ENCODE measurements at regions not wholly inside any gene's neighbourhood (a gene's known extent, or its start where the extent isn't known, plus 50 kb on each side); places are given as distances from the start of the nearest gene placed in this dataset.

DNA sequence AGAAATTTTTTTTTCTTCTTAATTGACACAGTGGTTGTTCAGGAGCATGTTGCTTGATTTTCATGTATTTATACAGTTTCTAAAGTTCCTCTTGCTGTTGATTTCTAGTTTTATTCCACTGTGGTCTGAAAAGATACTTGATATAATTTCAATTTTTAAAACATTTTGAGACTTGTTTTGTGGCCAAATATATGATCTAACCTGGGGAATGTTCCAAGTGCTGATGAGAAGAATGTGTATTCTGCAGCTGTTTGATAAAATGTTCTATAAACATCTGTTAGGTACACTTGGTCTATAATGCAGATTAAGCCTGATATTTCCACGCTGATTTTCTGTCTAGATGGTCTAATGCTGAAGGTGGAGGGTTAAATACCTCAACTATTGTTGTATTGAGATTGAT lies 151.4 kb upstream of the IFNG-AS1 start:
- TF ChIP-seq, protein P1, sequence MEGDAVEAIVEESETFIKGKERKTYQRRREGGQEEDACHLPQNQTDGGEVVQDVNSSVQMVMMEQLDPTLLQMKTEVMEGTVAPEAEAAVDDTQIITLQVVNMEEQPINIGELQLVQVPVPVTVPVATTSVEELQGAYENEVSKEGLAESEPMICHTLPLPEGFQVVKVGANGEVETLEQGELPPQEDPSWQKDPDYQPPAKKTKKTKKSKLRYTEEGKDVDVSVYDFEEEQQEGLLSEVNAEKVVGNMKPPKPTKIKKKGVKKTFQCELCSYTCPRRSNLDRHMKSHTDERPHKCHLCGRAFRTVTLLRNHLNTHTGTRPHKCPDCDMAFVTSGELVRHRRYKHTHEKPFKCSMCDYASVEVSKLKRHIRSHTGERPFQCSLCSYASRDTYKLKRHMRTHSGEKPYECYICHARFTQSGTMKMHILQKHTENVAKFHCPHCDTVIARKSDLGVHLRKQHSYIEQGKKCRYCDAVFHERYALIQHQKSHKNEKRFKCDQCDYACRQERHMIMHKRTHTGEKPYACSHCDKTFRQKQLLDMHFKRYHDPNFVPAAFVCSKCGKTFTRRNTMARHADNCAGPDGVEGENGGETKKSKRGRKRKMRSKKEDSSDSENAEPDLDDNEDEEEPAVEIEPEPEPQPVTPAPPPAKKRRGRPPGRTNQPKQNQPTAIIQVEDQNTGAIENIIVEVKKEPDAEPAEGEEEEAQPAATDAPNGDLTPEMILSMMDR (IDR thresholded peaks at IDR 0.05; ENCODE audit: insufficient read depth, low read length, poor library complexity, severe bottlenecking): no peak
- no peak for TF ChIP-seq EZH2phosphoT487 (conservative IDR thresholded peaks at IDR 0.05; ENCODE audit: low read length)

Data from SU-DHL-6 (cell line).